ENCODE measurements at regions not wholly inside any gene's neighbourhood (a gene's known extent, or its start where the extent isn't known, plus 50 kb on each side); places are given as distances from the start of the nearest gene placed in this dataset.

- no peak overlapping the region for H3K4me3 ChIP-seq (ENCODE audit: low read depth, low read length)
- no peak for TF ChIP-seq CTCF (IDR thresholded peaks at IDR 0.05; ENCODE audit: control insufficient read depth, extremely low read depth, insufficient read depth)
- no peak for DNase-seq (ENCODE audit: low read depth)
Observed at GRCh38 chr3:23700616-23701015, 105.1 kb upstream of the UBE2E1 start.

- no peak overlapping the region for H3K4me3 ChIP-seq (ENCODE audit: low read depth, low read length)
- TF ChIP-seq CTCF (IDR thresholded peaks at IDR 0.05; ENCODE audit: control insufficient read depth, extremely low read depth, insufficient read depth), result no peak
- no peak for DNase-seq (ENCODE audit: low read depth)
Observed at GRCh38 chr3:23701716-23702597, 103.8 kb upstream of the UBE2E1 start.

GRCh38 chr3:23704298-23704697 lies 101.5 kb upstream of the UBE2E1 start:
- TF ChIP-seq CTCF (IDR thresholded peaks at IDR 0.05; ENCODE audit: control insufficient read depth, extremely low read depth, insufficient read depth), result no peak
- DNase-seq (ENCODE audit: low read depth), result no peak

GRCh38 chr3:23706111-23706510 lies 99.6 kb upstream of the UBE2E1 start:
- no peak for DNase-seq (ENCODE audit: low read depth)
- TF ChIP-seq CTCF (IDR thresholded peaks at IDR 0.05; ENCODE audit: control insufficient read depth, extremely low read depth, insufficient read depth), result no peak
- no peak overlapping the region for H3K4me3 ChIP-seq (ENCODE audit: low read depth, low read length)

More at GRCh38 chr3:23704298-23704697, 101.5 kb upstream of the UBE2E1 start:
- no peak overlapping the region for H3K4me3 ChIP-seq (ENCODE audit: low read depth, low read length)

- no peak for TF ChIP-seq CTCF (IDR thresholded peaks at IDR 0.05; ENCODE audit: control insufficient read depth, extremely low read depth, insufficient read depth)
- DNase-seq (ENCODE audit: low read depth), result no peak
- H3K4me3 ChIP-seq (ENCODE audit: low read depth, low read length), result no peak overlapping the region
Observed at GRCh38 chr3:23709987-23710386, 95.8 kb upstream of the UBE2E1 start.

GRCh38 chr3:23710555-23710954 lies 95.2 kb upstream of the UBE2E1 start:
- no peak overlapping the region for H3K4me3 ChIP-seq (ENCODE audit: low read depth, low read length)
- no peak for DNase-seq (ENCODE audit: low read depth)
- TF ChIP-seq CTCF (IDR thresholded peaks at IDR 0.05; ENCODE audit: control insufficient read depth, extremely low read depth, insufficient read depth), result no peak

Measured in LNCaP clone FGC (cell line).